ENCODE measurements at regions not wholly inside any gene's neighbourhood (a gene's known extent, or its start where the extent isn't known, plus 50 kb on each side); places are given as distances from the start of the nearest gene placed in this dataset.

DNA sequence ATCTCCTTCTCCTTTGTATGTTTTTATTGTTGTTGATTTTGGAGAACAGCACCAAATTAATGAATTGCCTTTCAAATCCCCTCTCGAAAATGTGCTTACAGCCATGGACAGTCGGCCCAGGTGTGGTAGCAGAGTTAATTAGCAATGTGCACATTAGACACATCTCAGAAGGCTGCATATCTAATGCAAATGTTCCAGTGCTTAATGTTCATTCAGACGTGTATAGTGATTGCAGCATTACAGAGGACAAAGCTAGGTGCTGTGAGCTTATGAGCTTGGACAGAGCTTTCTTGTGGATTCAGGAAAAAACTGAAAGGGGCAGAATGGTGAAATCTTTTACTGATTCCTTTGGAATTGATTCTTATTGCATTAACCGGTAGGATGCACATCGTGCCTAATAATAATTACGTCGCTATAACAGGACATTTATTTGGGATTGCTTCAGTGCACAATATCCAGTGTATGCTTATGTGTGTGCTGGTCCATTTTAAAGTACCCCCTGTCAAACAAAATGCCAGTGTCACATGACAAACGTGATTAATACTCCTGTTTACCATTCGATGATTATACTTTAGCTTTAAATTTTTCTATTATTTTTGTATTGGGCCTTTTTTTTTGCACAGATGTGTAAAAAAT lies 552.9 kb upstream of the EPHA5 start:
- Histone ChIP-seq H3K27ac (ENCODE audit: low read depth in 2 of 2, low read length in 1 of 2) (no peak overlapping the region), H3K4me2 (no peak overlapping the region), H3K4me3 (ENCODE audit: low read depth in 2 of 2, low read length in 1 of 2) (no peak overlapping the region), H3K27me3 (ENCODE audit: insufficient read depth) (no peaks in the 10 kb centered on the region), H3K9me3 (no peaks in the 10 kb centered on the region), H3K36me3 (replicated peaks in 1 of 2; ENCODE audit: control insufficient read depth in 1 of 2, insufficient read depth in 2 of 2, low read length in 1 of 2) (no peaks in the 10 kb centered on the region), H4K20me1 (ENCODE audit: insufficient read depth) (no peaks in the 10 kb centered on the region), H2AFZ (ENCODE audit: low read depth) (no peak overlapping the region), H3F3A (replicated peaks; ENCODE audit: insufficient read depth) (no peaks in the 10 kb centered on the region), H3K4me1 (ENCODE audit: control insufficient read depth in 1 of 2, insufficient read depth in 2 of 2, low read depth in 1 of 2, low read length in 1 of 2) (no peaks in the 10 kb centered on the region), H3K9me2 (no peaks in the 10 kb centered on the region), H3K9ac (no peak overlapping the region), H3K79me2 (ENCODE audit: insufficient read depth) (no peaks in the 10 kb centered on the region)
- no peak for DNase-seq
- TF ChIP-seq SMC3 (IDR thresholded peaks at IDR 0.05; ENCODE audit: low read depth, low read length) (no peak), FOSL2 (IDR thresholded peaks at IDR 0.05; ENCODE audit: borderline replicate concordance, low read depth) (no peak), FOXM1 (IDR thresholded peaks at IDR 0.05; ENCODE audit: low read depth) (no peak)
- WGBS (ENCODE audit: low lambda C conversion rate): 5% methylated on average over 9 of the region's 9 CpGs
- ChIA-PET POLR2A (no interaction called here), CTCF (no interaction called here)

DNA sequence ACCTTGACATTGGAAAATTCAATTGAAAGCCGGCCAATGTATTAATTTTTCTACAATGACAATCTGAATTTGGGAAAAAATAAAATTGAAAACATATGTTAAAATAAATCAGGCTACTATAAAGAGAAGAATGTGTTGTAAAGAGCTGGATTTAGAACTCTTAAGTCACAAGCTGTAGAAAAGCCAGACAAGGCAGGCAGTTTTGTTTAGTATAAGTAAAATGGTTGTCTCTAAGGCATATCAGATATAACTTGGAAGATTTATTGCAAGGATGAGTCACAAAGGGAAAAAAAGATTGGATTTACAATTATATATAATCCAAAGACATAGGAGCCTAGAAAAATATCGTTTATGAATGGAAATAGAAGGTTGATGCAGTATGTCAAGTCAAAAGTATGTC lies 549.1 kb upstream of the EPHA5 start:
- H3K36me3 ChIP-seq (replicated peaks in 1 of 2; ENCODE audit: control insufficient read depth in 1 of 2, insufficient read depth in 2 of 2, low read length in 1 of 2): no peaks in the 10 kb centered on the region
- H3K27ac ChIP-seq (ENCODE audit: low read depth in 2 of 2, low read length in 1 of 2): no peak overlapping the region
- no peak for DNase-seq
- no peaks in the 10 kb centered on the region for H4K20me1 ChIP-seq (ENCODE audit: insufficient read depth)
- ChIA-PET POLR2A (no interaction called here), CTCF (no interaction called here)
- H3K79me2 ChIP-seq (ENCODE audit: insufficient read depth): no peaks in the 10 kb centered on the region
- no peak overlapping the region for H3K4me2 ChIP-seq
- no peaks in the 10 kb centered on the region for H3K4me1 ChIP-seq (ENCODE audit: control insufficient read depth in 1 of 2, insufficient read depth in 2 of 2, low read depth in 1 of 2, low read length in 1 of 2)
- H3K4me3 ChIP-seq (ENCODE audit: low read depth in 2 of 2, low read length in 1 of 2): no peak overlapping the region
- TF ChIP-seq SIN3A (IDR thresholded peaks at IDR 0.05; ENCODE audit: borderline replicate concordance, low read depth, low read length) (no peak), POLR2AphosphoS5 (IDR thresholded peaks at IDR 0.05; ENCODE audit: low read depth, low read length) (no peak), SMC3 (IDR thresholded peaks at IDR 0.05; ENCODE audit: low read depth, low read length) (no peak)
- TF ChIP-seq, protein P1, sequence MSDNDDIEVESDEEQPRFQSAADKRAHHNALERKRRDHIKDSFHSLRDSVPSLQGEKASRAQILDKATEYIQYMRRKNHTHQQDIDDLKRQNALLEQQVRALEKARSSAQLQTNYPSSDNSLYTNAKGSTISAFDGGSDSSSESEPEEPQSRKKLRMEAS (IDR thresholded peaks at IDR 0.05; ENCODE audit: low read depth): no peak
- TF ChIP-seq, protein P2, sequence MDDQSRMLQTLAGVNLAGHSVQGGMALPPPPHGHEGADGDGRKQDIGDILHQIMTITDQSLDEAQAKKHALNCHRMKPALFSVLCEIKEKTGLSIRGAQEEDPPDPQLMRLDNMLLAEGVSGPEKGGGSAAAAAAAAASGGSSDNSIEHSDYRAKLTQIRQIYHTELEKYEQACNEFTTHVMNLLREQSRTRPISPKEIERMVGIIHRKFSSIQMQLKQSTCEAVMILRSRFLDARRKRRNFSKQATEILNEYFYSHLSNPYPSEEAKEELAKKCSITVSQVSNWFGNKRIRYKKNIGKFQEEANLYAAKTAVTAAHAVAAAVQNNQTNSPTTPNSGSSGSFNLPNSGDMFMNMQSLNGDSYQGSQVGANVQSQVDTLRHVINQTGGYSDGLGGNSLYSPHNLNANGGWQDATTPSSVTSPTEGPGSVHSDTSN (IDR thresholded peaks at IDR 0.05): no peak
- no peaks in the 10 kb centered on the region for H3K9me3 ChIP-seq
- no peaks in the 10 kb centered on the region for H3K9me2 ChIP-seq
- WGBS (ENCODE audit: low lambda C conversion rate): 3% methylated on average over 2 of the region's 2 CpGs
- H3K9ac ChIP-seq: no peak overlapping the region
- H3F3A ChIP-seq (replicated peaks; ENCODE audit: insufficient read depth): no peaks in the 10 kb centered on the region
- H2AFZ ChIP-seq (ENCODE audit: low read depth): no peak overlapping the region
- no peaks in the 10 kb centered on the region for H3K27me3 ChIP-seq (ENCODE audit: insufficient read depth)

DNA sequence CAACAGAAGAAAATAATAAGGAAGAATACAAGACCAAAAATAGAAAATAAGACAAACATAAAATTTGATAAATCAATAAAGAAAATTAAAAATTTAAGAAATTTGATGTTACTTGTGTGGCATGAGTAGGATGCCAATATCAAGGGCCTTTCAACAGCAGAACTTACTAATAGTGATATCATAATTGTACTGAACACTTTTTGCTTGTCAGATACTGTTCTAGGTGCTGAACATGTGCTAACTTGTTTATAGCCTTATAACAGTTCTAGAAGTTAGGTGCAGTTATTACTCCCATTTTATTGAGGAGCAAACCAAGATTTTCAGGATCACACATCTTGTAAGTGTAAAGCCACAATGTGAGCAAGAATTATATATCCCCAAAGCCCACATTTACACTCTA lies 546.0 kb upstream of the EPHA5 start:
- H3K9ac ChIP-seq: no peak overlapping the region
- no peak for DNase-seq
- H3F3A ChIP-seq (replicated peaks; ENCODE audit: insufficient read depth): no peaks in the 10 kb centered on the region
- H3K9me2 ChIP-seq: no peaks in the 10 kb centered on the region
- no peaks in the 10 kb centered on the region for H3K9me3 ChIP-seq
- H3K4me3 ChIP-seq (ENCODE audit: low read depth in 2 of 2, low read length in 1 of 2): no peak overlapping the region
- ChIA-PET POLR2A (no interaction called here), CTCF (interaction anchor here (0.6 kb wide), 1 partner anchor 225 kb away, joined by 3 read pairs; no protein-coding TSS in a partner anchor)
- H3K79me2 ChIP-seq (ENCODE audit: insufficient read depth): no peaks in the 10 kb centered on the region
- no peak overlapping the region for H3K4me2 ChIP-seq
- H2AFZ ChIP-seq (ENCODE audit: low read depth): no peak overlapping the region
- H3K27ac ChIP-seq (ENCODE audit: low read depth in 2 of 2, low read length in 1 of 2): no peak overlapping the region
- no peaks in the 10 kb centered on the region for H4K20me1 ChIP-seq (ENCODE audit: insufficient read depth)
- H3K27me3 ChIP-seq (ENCODE audit: insufficient read depth): no peaks in the 10 kb centered on the region
- no peaks in the 10 kb centered on the region for H3K36me3 ChIP-seq (replicated peaks in 1 of 2; ENCODE audit: control insufficient read depth in 1 of 2, insufficient read depth in 2 of 2, low read length in 1 of 2)
- H3K4me1 ChIP-seq (ENCODE audit: control insufficient read depth in 1 of 2, insufficient read depth in 2 of 2, low read depth in 1 of 2, low read length in 1 of 2): no peaks in the 10 kb centered on the region
- TF ChIP-seq, protein P2 (IDR thresholded peaks at IDR 0.05): no peak
- TF ChIP-seq NFIC (IDR thresholded peaks at IDR 0.05; ENCODE audit: borderline replicate concordance) (no peak), GATA2 (CRISPR knock-in tag; IDR thresholded peaks at IDR 0.05) (no peak)

All from SK-N-SH (cell line).